HepG2 (cell line): ENCODE measurements at regions not wholly inside any gene's neighbourhood (a gene's known extent, or its start where the extent isn't known, plus 50 kb on each side); places are given as distances from the start of the nearest gene placed in this dataset.

Source experiments
- ATF7 ChIP-seq, 2 experiments: fragments of 450-650 bp in 1 of 2; sonication (generic) in 1 of 2; formaldehyde crosslinking in 1 of 2; IDR thresholded peaks; 2 replicates each; pipeline versions ENCODE4 v1.4.0 to v1.6.1; 2016 to 2020; ENCODE audit warnings: antibody characterized with exemption in 1 of 2, mild to moderate bottlenecking in 1 of 2, missing genetic modification reagents in 1 of 2
- BCL6 ChIP-seq: IDR thresholded peaks from 2 replicates; pipeline ENCODE4 v1.6.1; 2016; ENCODE audit warnings: missing genetic modification reagents, missing compliant biosample characterization
- CEBPB ChIP-seq: IDR thresholded peaks from 2 replicates; pipeline ENCODE4 v1.6.1; 2011; ENCODE audit warnings: low read depth, low read length, improper control_type of control experiment, borderline replicate concordance
- CEBPG ChIP-seq: IDR thresholded peaks from 2 replicates; pipeline ENCODE4 v1.6.1; 2016
- FOSL2 ChIP-seq: sonication (generic); formaldehyde crosslinking; IDR thresholded peaks from 2 replicates; pipeline ENCODE4 v1.4.0; 2020; ENCODE audit warnings: missing genetic modification reagents
- GABPA ChIP-seq, 2 experiments: IDR thresholded peaks; 2 replicates each; pipeline ENCODE4 v1.6.1; 2011 to 2016; ENCODE audit warnings: low read depth in 2 of 2, low read length in 1 of 2, missing biosample characterization in 1 of 2, missing genetic modification characterization in 1 of 2
- GABPB1 ChIP-seq: IDR thresholded peaks from 2 replicates; pipeline ENCODE4 v1.6.1; 2016; ENCODE audit warnings: mild to moderate bottlenecking, missing genetic modification reagents, moderate library complexity, missing compliant biosample characterization
- SAP130 ChIP-seq: IDR thresholded peaks from 2 replicates; pipeline ENCODE4 v1.6.1; 2016; ENCODE audit warnings: low read depth
- SCMH1 ChIP-seq: sonication (generic); formaldehyde crosslinking; IDR thresholded peaks from 2 replicates; pipeline ENCODE4 v1.9.0; 2021; ENCODE audit warnings: missing genetic modification reagents, mild to moderate bottlenecking, borderline replicate concordance
- TEAD3 ChIP-seq: optimal IDR thresholded peaks from 2 replicates; pipeline ENCODE3; 2016; ENCODE audit warnings: borderline replicate concordance
- ZNF224 ChIP-seq: sonication (generic); formaldehyde crosslinking; IDR thresholded peaks from 2 replicates; pipeline ENCODE4 v1.5.0; 2020; ENCODE audit warnings: mild to moderate bottlenecking, missing genetic modification reagents
- ZNF598 ChIP-seq: sonication (generic); formaldehyde crosslinking; IDR thresholded peaks from 2 replicates; pipeline ENCODE4 v1.5.1; 2020; ENCODE audit warnings: mild to moderate bottlenecking, missing genetic modification reagents, borderline replicate concordance
- ZNF678 ChIP-seq: sonication (generic); formaldehyde crosslinking; IDR thresholded peaks from 2 replicates; pipeline ENCODE4 v1.4.0; 2020; ENCODE audit warnings: mild to moderate bottlenecking, missing genetic modification reagents
- ZNF7 ChIP-seq: IDR thresholded peaks from 2 replicates; pipeline ENCODE4 v1.6.1; 2016; ENCODE audit warnings: missing biosample characterization, missing genetic modification reagents
- ZNF749 ChIP-seq: sonication (generic); formaldehyde crosslinking; IDR thresholded peaks from 2 replicates; pipeline ENCODE4 v1.8.0; 2022; ENCODE audit warnings: mild to moderate bottlenecking, missing genetic modification reagents, moderate library complexity, borderline replicate concordance
- TF ChIP-seq, protein P1 (sequence below): sonication (generic); formaldehyde crosslinking; IDR thresholded peaks from one replicate; pipeline ENCODE4 v1.5.1; 2020; ENCODE audit warnings: mild to moderate bottlenecking, missing genetic modification reagents; ENCODE audit errors: not compliant biosample characterization
- TF ChIP-seq, protein P2 (sequence below): IDR thresholded peaks from 2 replicates; pipeline ENCODE4 v1.4.0; 2020; ENCODE audit warnings: mild to moderate bottlenecking, missing genetic modification reagents
- TF ChIP-seq, protein P3 (sequence below): sonication (generic); formaldehyde crosslinking; IDR thresholded peaks from 2 replicates; pipeline ENCODE4 v1.4.0; 2020; ENCODE audit warnings: missing genetic modification reagents, borderline replicate concordance

DNA sequence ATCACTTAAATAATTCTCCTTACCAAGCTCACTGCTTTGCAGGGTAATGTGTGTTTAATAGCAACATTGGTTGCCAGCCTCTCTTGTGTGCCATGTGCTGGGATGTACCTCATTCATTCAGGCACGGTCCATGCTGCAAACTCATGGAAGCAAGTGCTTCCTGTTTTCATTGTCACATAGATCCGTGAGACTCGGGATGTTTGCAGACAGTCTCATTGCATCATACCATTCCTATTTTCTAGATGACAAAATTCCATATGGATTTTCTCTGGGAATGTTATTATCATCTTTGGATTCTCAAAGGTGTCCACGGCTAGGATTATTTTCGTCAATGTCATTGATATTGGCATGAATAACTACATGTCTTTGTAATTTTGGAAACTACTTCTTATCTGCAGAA, 60.0 kb upstream of the HDAC4 start (continued):
- TF ChIP-seq, protein P1, sequence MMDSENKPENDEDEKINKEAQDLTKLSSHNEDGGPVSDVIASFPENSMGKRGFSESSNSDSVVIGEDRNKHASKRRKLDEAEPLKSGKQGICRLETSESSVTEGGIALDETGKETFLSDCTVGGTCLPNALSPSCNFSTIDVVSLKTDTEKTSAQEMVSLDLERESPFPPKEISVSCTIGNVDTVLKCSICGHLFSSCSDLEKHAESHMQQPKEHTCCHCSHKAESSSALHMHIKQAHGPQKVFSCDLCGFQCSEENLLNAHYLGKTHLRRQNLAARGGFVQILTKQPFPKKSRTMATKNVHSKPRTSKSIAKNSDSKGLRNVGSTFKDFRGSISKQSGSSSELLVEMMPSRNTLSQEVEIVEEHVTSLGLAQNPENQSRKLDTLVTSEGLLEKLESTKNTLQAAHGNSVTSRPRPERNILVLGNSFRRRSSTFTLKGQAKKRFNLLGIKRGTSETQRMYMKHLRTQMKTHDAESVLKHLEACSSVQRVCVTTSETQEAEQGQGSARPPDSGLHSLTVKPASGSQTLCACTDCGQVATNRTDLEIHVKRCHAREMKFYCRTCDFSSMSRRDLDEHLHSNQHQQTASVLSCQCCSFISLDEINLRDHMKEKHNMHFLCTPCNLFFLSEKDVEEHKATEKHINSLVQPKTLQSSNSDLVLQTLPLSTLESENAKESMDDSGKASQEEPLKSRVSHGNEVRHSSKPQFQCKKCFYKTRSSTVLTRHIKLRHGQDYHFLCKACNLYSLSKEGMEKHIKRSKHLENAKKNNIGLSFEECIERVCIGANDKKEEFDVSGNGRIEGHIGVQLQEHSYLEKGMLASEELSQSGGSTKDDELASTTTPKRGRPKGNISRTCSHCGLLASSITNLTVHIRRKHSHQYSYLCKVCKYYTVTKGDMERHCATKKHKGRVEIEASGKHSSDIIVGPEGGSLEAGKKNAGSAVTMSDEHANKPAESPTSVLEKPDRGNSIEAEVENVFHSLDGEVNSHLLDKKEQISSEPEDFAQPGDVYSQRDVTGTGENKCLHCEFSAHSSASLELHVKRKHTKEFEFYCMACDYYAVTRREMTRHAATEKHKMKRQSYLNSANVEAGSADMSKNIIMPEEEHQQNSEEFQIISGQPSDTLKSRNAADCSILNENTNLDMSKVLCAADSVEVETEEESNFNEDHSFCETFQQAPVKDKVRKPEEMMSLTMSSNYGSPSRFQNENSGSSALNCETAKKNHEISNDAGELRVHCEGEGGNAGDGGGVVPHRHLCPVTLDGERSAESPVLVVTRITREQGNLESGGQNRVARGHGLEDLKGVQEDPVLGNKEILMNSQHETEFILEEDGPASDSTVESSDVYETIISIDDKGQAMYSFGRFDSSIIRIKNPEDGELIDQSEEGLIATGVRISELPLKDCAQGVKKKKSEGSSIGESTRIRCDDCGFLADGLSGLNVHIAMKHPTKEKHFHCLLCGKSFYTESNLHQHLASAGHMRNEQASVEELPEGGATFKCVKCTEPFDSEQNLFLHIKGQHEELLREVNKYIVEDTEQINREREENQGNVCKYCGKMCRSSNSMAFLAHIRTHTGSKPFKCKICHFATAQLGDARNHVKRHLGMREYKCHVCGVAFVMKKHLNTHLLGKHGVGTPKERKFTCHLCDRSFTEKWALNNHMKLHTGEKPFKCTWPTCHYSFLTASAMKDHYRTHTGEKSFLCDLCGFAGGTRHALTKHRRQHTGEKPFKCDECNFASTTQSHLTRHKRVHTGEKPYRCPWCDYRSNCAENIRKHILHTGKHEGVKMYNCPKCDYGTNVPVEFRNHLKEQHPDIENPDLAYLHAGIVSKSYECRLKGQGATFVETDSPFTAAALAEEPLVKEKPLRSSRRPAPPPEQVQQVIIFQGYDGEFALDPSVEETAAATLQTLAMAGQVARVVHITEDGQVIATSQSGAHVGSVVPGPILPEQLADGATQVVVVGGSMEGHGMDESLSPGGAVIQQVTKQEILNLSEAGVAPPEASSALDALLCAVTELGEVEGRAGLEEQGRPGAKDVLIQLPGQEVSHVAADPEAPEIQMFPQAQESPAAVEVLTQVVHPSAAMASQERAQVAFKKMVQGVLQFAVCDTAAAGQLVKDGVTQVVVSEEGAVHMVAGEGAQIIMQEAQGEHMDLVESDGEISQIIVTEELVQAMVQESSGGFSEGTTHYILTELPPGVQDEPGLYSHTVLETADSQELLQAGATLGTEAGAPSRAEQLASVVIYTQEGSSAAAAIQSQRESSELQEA (CRISPR knock-in tag): no peak
- TF ChIP-seq ZNF7 (CRISPR knock-in tag) (no peak), ZNF598 (CRISPR knock-in tag) (no peak), BCL6 (CRISPR knock-in tag) (peak; percentile 60), SAP130 (CRISPR knock-in tag) (peak; percentile 50), CEBPG (CRISPR knock-in tag) (peak; percentile 65), ZNF224 (CRISPR knock-in tag) (no peak), TEAD3 (peak; percentile 19), SCMH1 (CRISPR knock-in tag) (no peak), ATF7 (IDR thresholded peaks at IDR 0.05) (0 out of 2 replicates have a peak, but pooled peaks have one; percentile 15), ATF7 (CRISPR knock-in tag; IDR thresholded peaks at IDR 0.05) (no peak), CEBPB (peak; percentile 84; the same call in 1 of the 2 replicates), ZNF749 (CRISPR knock-in tag) (no peak), FOSL2 (CRISPR knock-in tag) (no peak), GABPB1 (peak; percentile 49; the same call in 1 of the 2 replicates), GABPA (IDR thresholded peaks at IDR 0.05; ENCODE audit: low read depth, low read length) (no peak), GABPA (CRISPR knock-in tag; IDR thresholded peaks at IDR 0.05; ENCODE audit: low read depth) (0 out of 2 replicates have a peak, but pooled peaks have one; percentile 21), ZNF678 (CRISPR knock-in tag) (no peak)
- TF ChIP-seq, protein P2, sequence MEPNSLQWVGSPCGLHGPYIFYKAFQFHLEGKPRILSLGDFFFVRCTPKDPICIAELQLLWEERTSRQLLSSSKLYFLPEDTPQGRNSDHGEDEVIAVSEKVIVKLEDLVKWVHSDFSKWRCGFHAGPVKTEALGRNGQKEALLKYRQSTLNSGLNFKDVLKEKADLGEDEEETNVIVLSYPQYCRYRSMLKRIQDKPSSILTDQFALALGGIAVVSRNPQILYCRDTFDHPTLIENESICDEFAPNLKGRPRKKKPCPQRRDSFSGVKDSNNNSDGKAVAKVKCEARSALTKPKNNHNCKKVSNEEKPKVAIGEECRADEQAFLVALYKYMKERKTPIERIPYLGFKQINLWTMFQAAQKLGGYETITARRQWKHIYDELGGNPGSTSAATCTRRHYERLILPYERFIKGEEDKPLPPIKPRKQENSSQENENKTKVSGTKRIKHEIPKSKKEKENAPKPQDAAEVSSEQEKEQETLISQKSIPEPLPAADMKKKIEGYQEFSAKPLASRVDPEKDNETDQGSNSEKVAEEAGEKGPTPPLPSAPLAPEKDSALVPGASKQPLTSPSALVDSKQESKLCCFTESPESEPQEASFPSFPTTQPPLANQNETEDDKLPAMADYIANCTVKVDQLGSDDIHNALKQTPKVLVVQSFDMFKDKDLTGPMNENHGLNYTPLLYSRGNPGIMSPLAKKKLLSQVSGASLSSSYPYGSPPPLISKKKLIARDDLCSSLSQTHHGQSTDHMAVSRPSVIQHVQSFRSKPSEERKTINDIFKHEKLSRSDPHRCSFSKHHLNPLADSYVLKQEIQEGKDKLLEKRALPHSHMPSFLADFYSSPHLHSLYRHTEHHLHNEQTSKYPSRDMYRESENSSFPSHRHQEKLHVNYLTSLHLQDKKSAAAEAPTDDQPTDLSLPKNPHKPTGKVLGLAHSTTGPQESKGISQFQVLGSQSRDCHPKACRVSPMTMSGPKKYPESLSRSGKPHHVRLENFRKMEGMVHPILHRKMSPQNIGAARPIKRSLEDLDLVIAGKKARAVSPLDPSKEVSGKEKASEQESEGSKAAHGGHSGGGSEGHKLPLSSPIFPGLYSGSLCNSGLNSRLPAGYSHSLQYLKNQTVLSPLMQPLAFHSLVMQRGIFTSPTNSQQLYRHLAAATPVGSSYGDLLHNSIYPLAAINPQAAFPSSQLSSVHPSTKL (CRISPR knock-in tag): 0 out of 2 replicates have a peak, but pooled peaks have one; percentile 10
- TF ChIP-seq, protein P3, sequence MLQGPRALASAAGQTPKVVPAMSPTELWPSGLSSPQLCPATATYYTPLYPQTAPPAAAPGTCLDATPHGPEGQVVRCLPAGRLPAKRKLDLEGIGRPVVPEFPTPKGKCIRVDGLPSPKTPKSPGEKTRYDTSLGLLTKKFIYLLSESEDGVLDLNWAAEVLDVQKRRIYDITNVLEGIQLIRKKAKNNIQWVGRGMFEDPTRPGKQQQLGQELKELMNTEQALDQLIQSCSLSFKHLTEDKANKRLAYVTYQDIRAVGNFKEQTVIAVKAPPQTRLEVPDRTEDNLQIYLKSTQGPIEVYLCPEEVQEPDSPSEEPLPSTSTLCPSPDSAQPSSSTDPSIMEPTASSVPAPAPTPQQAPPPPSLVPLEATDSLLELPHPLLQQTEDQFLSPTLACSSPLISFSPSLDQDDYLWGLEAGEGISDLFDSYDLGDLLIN (CRISPR knock-in tag): no peak
